Brain microvascular endothelial cell (primary cell): ENCODE measurements at regions not wholly inside any gene's neighbourhood (a gene's known extent, or its start where the extent isn't known, plus 50 kb on each side); places are given as distances from the start of the nearest gene placed in this dataset.
"Not testable (repeated sequence)": the region's sequence is repeated elsewhere in the genome, so short reads cannot be mapped to it uniquely, and the experiment has no call there.

ENCODE experiments used
- DNase-seq: peaks from one replicate; pipeline ENCODE4 v3.0.0-alpha.2; 2020
- H3K27ac ChIP-seq: fragments of 250-450 bp; sonication (Bioruptor Pico); 2 replicates; pipeline ENCODE4 v1.5.1; 2020; ENCODE audit warnings: mild to moderate bottlenecking, moderate library complexity
- H3K27me3 ChIP-seq: fragments of 250-450 bp; sonication (Bioruptor Pico); replicated peaks from 2 replicates; pipeline ENCODE4 v1.5.1; 2020; ENCODE audit warnings: mild to moderate bottlenecking
- H3K36me3 ChIP-seq: fragments of 250-450 bp; sonication (Bioruptor Pico); replicated peaks from 2 replicates; pipeline ENCODE4 v1.5.1; 2020; ENCODE audit warnings: mild to moderate bottlenecking
- H3K4me3 ChIP-seq: 2 replicates; pipeline ENCODE4 v1.5.1; 2011; ENCODE audit warnings: low read depth, mild to moderate bottlenecking, control low read depth, low read length, moderate library complexity
- CTCF ChIP-seq: IDR thresholded peaks from 2 replicates; pipeline ENCODE4 v1.5.1; 2011; ENCODE audit warnings: low read depth, mild to moderate bottlenecking, moderate library complexity, low read length, control low read depth, inconsistent platforms; ENCODE audit errors: missing control alignments
- in situ Hi-C: cut with HindIII; loops from 2 replicates; pipeline ENCODE4 v1.10.0; 2017; ENCODE audit warnings: low sequenced_read_pairs, low pct_ligation_motif_present

- Histone ChIP-seq H3K4me3 (no peak overlapping the region), H3K36me3 (no peaks in the 10 kb centered on the region), H3K27me3 (no peaks in the 10 kb centered on the region), H3K27ac (no peak overlapping the region)
- DNase-seq: no peak
- in situ Hi-C loops: no loop called here
- no peak for TF ChIP-seq CTCF
Observed at GRCh38 chr12:34404377-34405285, 382.3 kb downstream of the ALG10 start.

GRCh38 chr12:34405286-34406227 lies 383.3 kb downstream of the ALG10 start:
- Histone ChIP-seq H3K27me3 (no peaks in the 10 kb centered on the region), H3K27ac (no peak overlapping the region), H3K36me3 (no peaks in the 10 kb centered on the region), H3K4me3 (no peak overlapping the region)
- in situ Hi-C loops: no loop called here
- no peak for DNase-seq
- no peak for TF ChIP-seq CTCF

GRCh38 chr12:34406228-34406995 lies 384.1 kb downstream of the ALG10 start:
- Histone ChIP-seq H3K36me3 (no peaks in the 10 kb centered on the region), H3K4me3 (no peak overlapping the region), H3K27me3 (no peaks in the 10 kb centered on the region), H3K27ac (no peak overlapping the region)
- DNase-seq: no peak
- no peak for TF ChIP-seq CTCF
- in situ Hi-C loops: no loop called here

- H3K36me3 ChIP-seq: no peaks in the 10 kb centered on the region
- H3K27me3 ChIP-seq: no peaks in the 10 kb centered on the region
- TF ChIP-seq CTCF: no peak
- no peak overlapping the region for H3K27ac ChIP-seq
- DNase-seq: no peak
- H3K4me3 ChIP-seq: no peak overlapping the region
- in situ Hi-C loops: no loop called here
Observed at GRCh38 chr12:34406996-34407300, 384.7 kb downstream of the ALG10 start.

GRCh38 chr12:34407813-34408212 lies 385.5 kb downstream of the ALG10 start:
- TF ChIP-seq CTCF: no peak
- no peak for DNase-seq
- no peak overlapping the region for H3K27ac ChIP-seq
- in situ Hi-C loops: no loop called here
- H3K36me3 ChIP-seq: no peaks in the 10 kb centered on the region
- no peaks in the 10 kb centered on the region for H3K27me3 ChIP-seq
- H3K4me3 ChIP-seq: no peak overlapping the region

- H3K27ac ChIP-seq, H3K27me3 ChIP-seq, H3K4me3 ChIP-seq, H3K36me3 ChIP-seq, DNase-seq, in situ Hi-C loops: not testable (repeated sequence)
Observed at GRCh38 chr12:34431509-34431908, 409.2 kb downstream of the ALG10 start.
